HL-60 (cell line): ENCODE measurements at regions not wholly inside any gene's neighbourhood (a gene's known extent, or its start where the extent isn't known, plus 50 kb on each side); places are given as distances from the start of the nearest gene placed in this dataset.

Source experiments
- DNase-seq, 2 experiments: peaks; one replicate each; pipeline ENCODE4 v3.0.0-alpha.2; 2010 to 2020; ENCODE audit warnings: low read depth in 1 of 2, low spot score in 1 of 2
- H3K27ac ChIP-seq: fragments of 250-450 bp; sonication (Bioruptor Pico); replicated peaks from 2 replicates; pipeline ENCODE4 v1.5.1; 2020; ENCODE audit warnings: mild to moderate bottlenecking, moderate library complexity
- H3K27me3 ChIP-seq: fragments of 250-450 bp; sonication (Bioruptor Pico); 2 replicates; pipeline ENCODE4 v1.5.1; 2021; ENCODE audit warnings: mild to moderate bottlenecking, moderate library complexity; ENCODE audit not compliant: insufficient read depth, poor library complexity, severe bottlenecking
- H3K4me3 ChIP-seq: replicated peaks from 2 replicates; pipeline ENCODE4 v1.5.1; 2011; ENCODE audit warnings: mild to moderate bottlenecking, control low read depth, low read length; ENCODE audit not compliant: insufficient read depth
- GABPA ChIP-seq: IDR thresholded peaks from 2 replicates; pipeline ENCODE4 v1.6.1; 2012; ENCODE audit warnings: low read depth
- POLR2AphosphoS5 ChIP-seq: IDR thresholded peaks from 2 replicates; pipeline ENCODE4 v1.6.1; 2012; ENCODE audit warnings: low read depth
- SPI1 ChIP-seq: IDR thresholded peaks from 2 replicates; pipeline ENCODE4 v1.6.1; 2012; ENCODE audit warnings: low read depth, mild to moderate bottlenecking, borderline replicate concordance
- TF ChIP-seq, protein P1 (sequence below): IDR thresholded peaks from 2 replicates; pipeline ENCODE4 v1.6.1; 2012; ENCODE audit warnings: low read depth; ENCODE audit not compliant: insufficient replicate concordance
- TF ChIP-seq, protein P2 (sequence below): IDR thresholded peaks from one replicate; pipeline ENCODE4 v1.5.1; 2011; ENCODE audit warnings: low read length, control low read depth, inconsistent platforms; ENCODE audit not compliant: insufficient read depth

- DNase-seq = no peak
- Histone ChIP-seq H3K4me3 (no peak overlapping the region), H3K27me3 (no peaks in the 10 kb centered on the region), H3K27ac (no peak overlapping the region)
- TF ChIP-seq, protein P1, sequence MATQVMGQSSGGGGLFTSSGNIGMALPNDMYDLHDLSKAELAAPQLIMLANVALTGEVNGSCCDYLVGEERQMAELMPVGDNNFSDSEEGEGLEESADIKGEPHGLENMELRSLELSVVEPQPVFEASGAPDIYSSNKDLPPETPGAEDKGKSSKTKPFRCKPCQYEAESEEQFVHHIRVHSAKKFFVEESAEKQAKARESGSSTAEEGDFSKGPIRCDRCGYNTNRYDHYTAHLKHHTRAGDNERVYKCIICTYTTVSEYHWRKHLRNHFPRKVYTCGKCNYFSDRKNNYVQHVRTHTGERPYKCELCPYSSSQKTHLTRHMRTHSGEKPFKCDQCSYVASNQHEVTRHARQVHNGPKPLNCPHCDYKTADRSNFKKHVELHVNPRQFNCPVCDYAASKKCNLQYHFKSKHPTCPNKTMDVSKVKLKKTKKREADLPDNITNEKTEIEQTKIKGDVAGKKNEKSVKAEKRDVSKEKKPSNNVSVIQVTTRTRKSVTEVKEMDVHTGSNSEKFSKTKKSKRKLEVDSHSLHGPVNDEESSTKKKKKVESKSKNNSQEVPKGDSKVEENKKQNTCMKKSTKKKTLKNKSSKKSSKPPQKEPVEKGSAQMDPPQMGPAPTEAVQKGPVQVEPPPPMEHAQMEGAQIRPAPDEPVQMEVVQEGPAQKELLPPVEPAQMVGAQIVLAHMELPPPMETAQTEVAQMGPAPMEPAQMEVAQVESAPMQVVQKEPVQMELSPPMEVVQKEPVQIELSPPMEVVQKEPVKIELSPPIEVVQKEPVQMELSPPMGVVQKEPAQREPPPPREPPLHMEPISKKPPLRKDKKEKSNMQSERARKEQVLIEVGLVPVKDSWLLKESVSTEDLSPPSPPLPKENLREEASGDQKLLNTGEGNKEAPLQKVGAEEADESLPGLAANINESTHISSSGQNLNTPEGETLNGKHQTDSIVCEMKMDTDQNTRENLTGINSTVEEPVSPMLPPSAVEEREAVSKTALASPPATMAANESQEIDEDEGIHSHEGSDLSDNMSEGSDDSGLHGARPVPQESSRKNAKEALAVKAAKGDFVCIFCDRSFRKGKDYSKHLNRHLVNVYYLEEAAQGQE = no peak
- TF ChIP-seq POLR2AphosphoS5 (no peak), GABPA (no peak), SPI1 (no peak)
- TF ChIP-seq, protein P2, sequence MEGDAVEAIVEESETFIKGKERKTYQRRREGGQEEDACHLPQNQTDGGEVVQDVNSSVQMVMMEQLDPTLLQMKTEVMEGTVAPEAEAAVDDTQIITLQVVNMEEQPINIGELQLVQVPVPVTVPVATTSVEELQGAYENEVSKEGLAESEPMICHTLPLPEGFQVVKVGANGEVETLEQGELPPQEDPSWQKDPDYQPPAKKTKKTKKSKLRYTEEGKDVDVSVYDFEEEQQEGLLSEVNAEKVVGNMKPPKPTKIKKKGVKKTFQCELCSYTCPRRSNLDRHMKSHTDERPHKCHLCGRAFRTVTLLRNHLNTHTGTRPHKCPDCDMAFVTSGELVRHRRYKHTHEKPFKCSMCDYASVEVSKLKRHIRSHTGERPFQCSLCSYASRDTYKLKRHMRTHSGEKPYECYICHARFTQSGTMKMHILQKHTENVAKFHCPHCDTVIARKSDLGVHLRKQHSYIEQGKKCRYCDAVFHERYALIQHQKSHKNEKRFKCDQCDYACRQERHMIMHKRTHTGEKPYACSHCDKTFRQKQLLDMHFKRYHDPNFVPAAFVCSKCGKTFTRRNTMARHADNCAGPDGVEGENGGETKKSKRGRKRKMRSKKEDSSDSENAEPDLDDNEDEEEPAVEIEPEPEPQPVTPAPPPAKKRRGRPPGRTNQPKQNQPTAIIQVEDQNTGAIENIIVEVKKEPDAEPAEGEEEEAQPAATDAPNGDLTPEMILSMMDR = no peak
Measured at GRCh38 chr1:9454494-9455066, 84.7 kb upstream of the SLC25A33 start.

DNA sequence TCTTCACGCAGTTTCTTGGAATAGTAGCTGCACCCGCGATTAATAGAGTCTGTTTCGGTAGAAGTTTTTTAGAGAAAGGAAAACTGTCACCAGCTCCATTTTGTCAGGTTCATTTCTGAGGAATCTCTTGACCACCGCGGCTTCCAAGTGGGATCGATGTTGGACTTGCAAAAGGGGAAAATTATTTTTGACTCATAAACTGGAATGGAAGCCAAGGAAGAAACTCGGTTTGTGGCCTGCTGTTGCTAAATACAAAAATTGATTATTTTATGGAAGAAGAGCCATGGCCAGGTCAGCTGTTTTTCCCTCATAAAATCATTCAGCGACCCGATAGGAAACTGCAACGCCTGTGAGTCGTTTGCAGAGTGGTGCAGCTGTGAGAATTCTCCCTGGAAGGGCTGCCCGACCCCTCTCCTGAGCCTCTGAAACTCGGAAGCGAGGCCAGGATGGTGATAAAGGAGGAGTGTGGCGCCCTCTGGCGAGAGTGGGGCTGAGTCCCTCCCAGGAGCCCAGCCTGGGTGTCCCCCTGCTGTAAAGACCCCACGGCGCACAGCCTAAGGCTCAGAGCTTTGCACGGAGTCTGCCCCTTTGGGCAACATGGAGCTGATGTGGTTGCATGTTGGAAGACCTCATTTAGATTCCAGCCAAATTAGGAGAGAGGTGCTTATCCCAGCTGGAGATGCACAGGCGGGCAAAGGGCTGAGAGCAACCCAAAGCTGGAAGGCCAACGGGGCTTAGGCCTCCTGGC, 83.6 kb upstream of the SLC25A33 start:
- H3K27ac ChIP-seq = no peak overlapping the region
- no peak for TF ChIP-seq GABPA
- TF ChIP-seq POLR2AphosphoS5 = no peak
- TF ChIP-seq, protein P2 = peak; percentile 72
- TF ChIP-seq SPI1 = no peak
- TF ChIP-seq, protein P1 = no peak
- no peaks in the 10 kb centered on the region for H3K27me3 ChIP-seq
- H3K4me3 ChIP-seq = no peak overlapping the region
- peak in 1 of 2 experiments; percentile 47 for DNase-seq

DNA sequence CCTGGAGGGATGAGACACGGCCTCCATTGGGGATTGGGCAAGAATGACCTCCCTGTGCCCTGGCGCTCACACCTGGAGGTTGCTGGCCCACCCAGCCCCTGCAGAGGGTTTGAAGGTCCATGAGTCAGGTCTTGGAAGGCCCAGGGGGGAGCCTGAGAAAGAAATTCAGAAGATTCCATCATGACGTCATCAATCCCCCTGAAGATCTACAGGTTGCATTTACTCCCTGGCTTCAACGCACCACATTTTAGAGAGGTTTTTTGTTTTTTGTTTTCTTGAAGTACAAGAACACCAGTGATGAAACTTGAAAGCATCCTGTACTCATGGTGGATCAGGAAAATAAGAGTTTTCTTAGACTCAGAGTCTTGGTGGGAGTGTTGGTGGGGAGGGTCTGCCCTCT, 82.4 kb upstream of the SLC25A33 start:
- H3K27me3 ChIP-seq = no peaks in the 10 kb centered on the region
- no peak for DNase-seq
- TF ChIP-seq POLR2AphosphoS5 = no peak
- H3K27ac ChIP-seq = no peak overlapping the region
- no peak overlapping the region for H3K4me3 ChIP-seq

- no peak for TF ChIP-seq SPI1
- no peak for TF ChIP-seq GABPA
- TF ChIP-seq POLR2AphosphoS5 = no peak
- TF ChIP-seq, protein P2 = no peak
- TF ChIP-seq, protein P1 = no peak
- H3K27me3 ChIP-seq = no peaks in the 10 kb centered on the region
- H3K4me3 ChIP-seq = no peak overlapping the region
- H3K27ac ChIP-seq = no peak overlapping the region
- DNase-seq = no peak
Measured at GRCh38 chr1:9459816-9460407, 79.4 kb upstream of the SLC25A33 start.
